GM12878 (cell line): ENCODE measurements at regions not wholly inside any gene's neighbourhood (a gene's known extent, or its start where the extent isn't known, plus 50 kb on each side); places are given as distances from the start of the nearest gene placed in this dataset.

ENCODE experiments used
- BHLHE40 ChIP-seq, 2 experiments: fragments of 450-650 bp in 1 of 2; IDR thresholded peaks; 2 replicates each; pipeline ENCODE4 v1.6.1; 2011 to 2017; ENCODE audit warnings: low read depth in 2 of 2, borderline replicate concordance in 1 of 2, improper control_type of control experiment in 1 of 2, low read length in 1 of 2, mild to moderate bottlenecking in 1 of 2
- DPF2 ChIP-seq: fragments of 450-650 bp; IDR thresholded peaks from 2 replicates; pipeline ENCODE4 v1.6.1; 2017; ENCODE audit warnings: mild to moderate bottlenecking
- FOXK2 ChIP-seq: fragments of 450-650 bp; IDR thresholded peaks from 2 replicates; pipeline ENCODE4 v1.6.1; 2017; ENCODE audit warnings: mild to moderate bottlenecking, moderate library complexity
- JUND ChIP-seq: IDR thresholded peaks from 2 replicates; pipeline ENCODE4 v1.6.1; 2012; ENCODE audit warnings: low read depth, mild to moderate bottlenecking, low read length, improper control_type of control experiment, moderate library complexity
- MEF2A ChIP-seq: IDR thresholded peaks from 2 replicates; pipeline ENCODE4 v1.6.1; 2011; ENCODE audit warnings: low read depth, mild to moderate bottlenecking, low read length, moderate library complexity; ENCODE audit not compliant: insufficient read depth
- PML ChIP-seq: IDR thresholded peaks from 2 replicates; pipeline ENCODE4 v1.6.1; 2012; ENCODE audit warnings: low read length, inconsistent platforms
- POLR2AphosphoS5 ChIP-seq: IDR thresholded peaks from 2 replicates; pipeline ENCODE4 v1.6.1; 2011; ENCODE audit warnings: mild to moderate bottlenecking, low read length, inconsistent platforms
- SREBF2 ChIP-seq: IDR thresholded peaks from 2 replicates; pipeline ENCODE4 v1.6.1; 2012; ENCODE audit warnings: mild to moderate bottlenecking, low read length
- TCF7 ChIP-seq: IDR thresholded peaks from 2 replicates; pipeline ENCODE4 v1.6.1; 2014; ENCODE audit warnings: antibody characterized with exemption, borderline replicate concordance
- YBX1 ChIP-seq: fragments of 450-650 bp; IDR thresholded peaks from 2 replicates; pipeline ENCODE4 v1.6.1; 2016; ENCODE audit warnings: antibody characterized with exemption
- YY1 ChIP-seq: IDR thresholded peaks from 2 replicates; pipeline ENCODE4 v1.6.1; 2011; ENCODE audit warnings: low read depth, mild to moderate bottlenecking, low read length
- TF ChIP-seq, protein P1 (sequence below), 3 experiments: IDR thresholded peaks in 2 of 3; conservative IDR thresholded peaks in 1 of 3; 2 replicates each; pipeline ENCODE4 v1.5.1; 2011; ENCODE audit warnings: low read depth in 3 of 3, low read length in 3 of 3, mild to moderate bottlenecking in 3 of 3, control low read depth in 2 of 3, moderate library complexity in 2 of 3, inconsistent platforms in 1 of 3, mixed read lengths in 1 of 3; ENCODE audit not compliant: control insufficient read depth in 2 of 3, insufficient read depth in 1 of 3; ENCODE audit errors: extremely low read depth in 1 of 3
- TF ChIP-seq, protein P2 (sequence below): fragments of 450-650 bp; IDR thresholded peaks from 2 replicates; pipeline ENCODE4 v1.6.1; 2017; ENCODE audit warnings: mild to moderate bottlenecking

DNA sequence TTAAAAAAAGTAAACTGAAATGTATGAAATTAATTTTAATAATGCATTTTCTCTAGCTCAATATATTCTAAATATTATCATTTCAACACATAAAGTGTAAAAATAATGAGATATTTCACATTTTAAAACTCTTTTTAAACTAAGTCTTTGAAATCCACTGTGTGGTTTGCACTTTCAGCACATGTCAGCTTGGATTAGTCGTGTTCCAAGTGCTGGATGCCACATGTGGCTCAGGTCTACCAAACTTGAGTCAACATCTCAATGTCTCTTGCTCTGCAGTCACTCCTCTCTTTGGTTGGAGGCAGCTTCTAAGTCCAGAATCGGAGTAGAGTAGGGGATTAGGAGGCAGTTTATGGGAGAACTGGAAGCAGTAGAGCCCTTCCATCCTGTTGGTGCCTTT is 173.7 kb upstream of the ANKRD55 start:
- TF ChIP-seq FOXK2 (no peak), JUND (no peak), SREBF2 (no peak), PML (no peak), POLR2AphosphoS5 (no peak), TCF7 (no peak), MEF2A (no peak), YY1 (no peak), BHLHE40 (IDR thresholded peaks at IDR 0.05; ENCODE audit: borderline replicate concordance in 1 of 2, low read depth in 2 of 2, low read length in 1 of 2) (no peak), DPF2 (no peak), YBX1 (no peak)
- TF ChIP-seq, protein P1, sequence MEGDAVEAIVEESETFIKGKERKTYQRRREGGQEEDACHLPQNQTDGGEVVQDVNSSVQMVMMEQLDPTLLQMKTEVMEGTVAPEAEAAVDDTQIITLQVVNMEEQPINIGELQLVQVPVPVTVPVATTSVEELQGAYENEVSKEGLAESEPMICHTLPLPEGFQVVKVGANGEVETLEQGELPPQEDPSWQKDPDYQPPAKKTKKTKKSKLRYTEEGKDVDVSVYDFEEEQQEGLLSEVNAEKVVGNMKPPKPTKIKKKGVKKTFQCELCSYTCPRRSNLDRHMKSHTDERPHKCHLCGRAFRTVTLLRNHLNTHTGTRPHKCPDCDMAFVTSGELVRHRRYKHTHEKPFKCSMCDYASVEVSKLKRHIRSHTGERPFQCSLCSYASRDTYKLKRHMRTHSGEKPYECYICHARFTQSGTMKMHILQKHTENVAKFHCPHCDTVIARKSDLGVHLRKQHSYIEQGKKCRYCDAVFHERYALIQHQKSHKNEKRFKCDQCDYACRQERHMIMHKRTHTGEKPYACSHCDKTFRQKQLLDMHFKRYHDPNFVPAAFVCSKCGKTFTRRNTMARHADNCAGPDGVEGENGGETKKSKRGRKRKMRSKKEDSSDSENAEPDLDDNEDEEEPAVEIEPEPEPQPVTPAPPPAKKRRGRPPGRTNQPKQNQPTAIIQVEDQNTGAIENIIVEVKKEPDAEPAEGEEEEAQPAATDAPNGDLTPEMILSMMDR (IDR thresholded peaks at IDR 0.05 in 2 of 3, conservative IDR thresholded peaks at IDR 0.05 in 1 of 3; ENCODE audit: control insufficient read depth in 2 of 3, extremely low read depth in 1 of 3, insufficient read depth in 1 of 3, low read depth in 3 of 3, low read length in 3 of 3) = no peak
- TF ChIP-seq, protein P2, sequence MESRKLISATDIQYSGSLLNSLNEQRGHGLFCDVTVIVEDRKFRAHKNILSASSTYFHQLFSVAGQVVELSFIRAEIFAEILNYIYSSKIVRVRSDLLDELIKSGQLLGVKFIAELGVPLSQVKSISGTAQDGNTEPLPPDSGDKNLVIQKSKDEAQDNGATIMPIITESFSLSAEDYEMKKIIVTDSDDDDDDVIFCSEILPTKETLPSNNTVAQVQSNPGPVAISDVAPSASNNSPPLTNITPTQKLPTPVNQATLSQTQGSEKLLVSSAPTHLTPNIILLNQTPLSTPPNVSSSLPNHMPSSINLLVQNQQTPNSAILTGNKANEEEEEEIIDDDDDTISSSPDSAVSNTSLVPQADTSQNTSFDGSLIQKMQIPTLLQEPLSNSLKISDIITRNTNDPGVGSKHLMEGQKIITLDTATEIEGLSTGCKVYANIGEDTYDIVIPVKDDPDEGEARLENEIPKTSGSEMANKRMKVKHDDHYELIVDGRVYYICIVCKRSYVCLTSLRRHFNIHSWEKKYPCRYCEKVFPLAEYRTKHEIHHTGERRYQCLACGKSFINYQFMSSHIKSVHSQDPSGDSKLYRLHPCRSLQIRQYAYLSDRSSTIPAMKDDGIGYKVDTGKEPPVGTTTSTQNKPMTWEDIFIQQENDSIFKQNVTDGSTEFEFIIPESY = no peak
